Inferior parietal cortex (tissue), 1 donor: ENCODE measurements at regions not wholly inside any gene's neighbourhood (a gene's known extent, or its start where the extent isn't known, plus 50 kb on each side); places are given as distances from the start of the nearest gene placed in this dataset.

Experiments used
- DNase-seq: peaks from one replicate; pipeline ENCODE4 v3.0.0-alpha.2; 2016; ENCODE audit errors: extremely low spot score

GRCh38 chr3:146838221-146838620 lies 233.1 kb upstream of the PLSCR5 start:
- no peak for DNase-seq

- no peak for DNase-seq
Observed at GRCh38 chr3:146834917-146835316, 229.8 kb upstream of the PLSCR5 start.

GRCh38 chr3:146832857-146833458 lies 227.8 kb upstream of the PLSCR5 start:
- DNase-seq = no peak

- DNase-seq = no peak
Observed at GRCh38 chr3:146831659-146832058, 226.5 kb upstream of the PLSCR5 start.

GRCh38 chr3:146830231-146830630 lies 225.1 kb upstream of the PLSCR5 start:
- no peak for DNase-seq

GRCh38 chr3:146827836-146828235 lies 222.7 kb upstream of the PLSCR5 start:
- DNase-seq = no peak

- no peak for DNase-seq
Observed at GRCh38 chr3:146823622-146824021, 218.5 kb upstream of the PLSCR5 start.

- DNase-seq = no peak
Observed at GRCh38 chr3:146818866-146819265, 213.7 kb upstream of the PLSCR5 start.

- DNase-seq = no peak
Observed at GRCh38 chr3:146818301-146818700, 213.2 kb upstream of the PLSCR5 start.

- peak; percentile 13 for DNase-seq
Observed at GRCh38 chr3:146817704-146818103, 212.6 kb upstream of the PLSCR5 start.

- no peak for DNase-seq
Observed at GRCh38 chr3:146814601-146815315, 209.6 kb upstream of the PLSCR5 start.

GRCh38 chr3:146813496-146813895 lies 208.3 kb upstream of the PLSCR5 start:
- DNase-seq = no peak

- no peak for DNase-seq
Observed at GRCh38 chr3:146803745-146804144, 198.6 kb upstream of the PLSCR5 start.

- no peak for DNase-seq
Observed at GRCh38 chr3:146801492-146801891, 196.3 kb upstream of the PLSCR5 start.

- DNase-seq = no peak
Observed at GRCh38 chr3:146800484-146800883, 195.3 kb upstream of the PLSCR5 start.

GRCh38 chr3:146796078-146796477 lies 190.9 kb upstream of the PLSCR5 start:
- no peak for DNase-seq

GRCh38 chr3:146783446-146783845 lies 178.3 kb upstream of the PLSCR5 start:
- DNase-seq = no peak

- DNase-seq = no peak
Observed at GRCh38 chr3:146781606-146782005, 176.5 kb upstream of the PLSCR5 start.

- DNase-seq = no peak
Observed at GRCh38 chr3:146781059-146781458, 175.9 kb upstream of the PLSCR5 start.

- no peak for DNase-seq
Observed at GRCh38 chr3:146780251-146780650, 175.1 kb upstream of the PLSCR5 start.

- DNase-seq = no peak
Observed at GRCh38 chr3:146777941-146778340, 172.8 kb upstream of the PLSCR5 start.

GRCh38 chr3:146772211-146772743 lies 167.1 kb upstream of the PLSCR5 start:
- no peak for DNase-seq

- DNase-seq = no peak
Observed at GRCh38 chr3:146770881-146771280, 165.7 kb upstream of the PLSCR5 start.
